A549 (cell line): ENCODE measurements at regions not wholly inside any gene's neighbourhood (a gene's known extent, or its start where the extent isn't known, plus 50 kb on each side); places are given as distances from the start of the nearest gene placed in this dataset.

ENCODE experiments used
- ATAC-seq, 2 experiments: fragments of 200-7000 bp in 1 of 2; fragments of >200 bp in 1 of 2; cut with Nextera tagmentation in 1 of 2; cut with Tn5 transposase in 1 of 2; 3 replicates each; pipeline versions ENCODE4 v1.8.0 to v1.9.1; 2018 to 2020; ENCODE audit warnings: mild to moderate bottlenecking in 1 of 2, moderate library complexity in 1 of 2
- CTCF ChIA-PET: fragments of 300-600 bp; sonication (Branson Sonifier 250); formaldehyde crosslinking; extraction: SDS; loops from one replicate; lab custom pipeline; 2021; ENCODE audit warnings: antibody characterized with exemption, inconsistent platforms; lab: Yijun Ruan, JAX
- POLR2A ChIA-PET: fragments of 350-600 bp; formaldehyde crosslinking; extraction: SDS; loops from one replicate; lab custom pipeline; 2021; ENCODE audit warnings: antibody characterized with exemption, inconsistent platforms; lab: Yijun Ruan, JAX
- DNase-seq, 2 experiments: peaks; one replicate each; pipeline versions ENCODE4 v3.0.0 to v3.0.0-alpha.2; 2011 to 2016; ENCODE audit warnings: low read depth in 1 of 2, low spot score in 1 of 2
- FAIRE-seq: peaks from 2 replicates; lab custom pipeline; 2011; peaks lifted over from hg19 to GRCh38; lab: Jason Lieb, UNC
- H3K27ac ChIP-seq, 2 experiments: fragments of >200 bp; sonication (Bioruptor Twin); formaldehyde crosslinking; 3 replicates each; pipeline ENCODE4 v1.5.1; 2016 to 2017
- H3K4me1 ChIP-seq: fragments of >200 bp; sonication (Bioruptor Twin); formaldehyde crosslinking; 3 replicates; pipeline ENCODE4 v1.6.1; 2016
- H3K4me2 ChIP-seq: fragments of >200 bp; sonication (Bioruptor Twin); formaldehyde crosslinking; 3 replicates; pipeline ENCODE4 v1.6.1; 2016
- H3K4me3 ChIP-seq: fragments of >200 bp; sonication (Bioruptor Twin); formaldehyde crosslinking; 3 replicates; pipeline ENCODE4 v1.5.1; 2016
- H3K9me3 ChIP-seq: fragments of >200 bp; sonication (Bioruptor Twin); formaldehyde crosslinking; 3 replicates; pipeline ENCODE4 v1.6.1; 2016
- BHLHE40 ChIP-seq: IDR thresholded peaks from 2 replicates; pipeline ENCODE4 v1.6.1; 2012; ENCODE audit warnings: low read depth, low read length, inconsistent platforms
- CBX8 ChIP-seq: fragments of 200-600 bp; sonication (generic); IDR thresholded peaks from 2 replicates; pipeline ENCODE4 v1.6.1; 2016
- EHMT2 ChIP-seq: fragments of 200-600 bp; sonication (generic); IDR thresholded peaks from 2 replicates; pipeline ENCODE4 v1.6.1; 2016; ENCODE audit warnings: antibody characterized with exemption, low read depth, mild to moderate bottlenecking, moderate library complexity
- EP300 ChIP-seq, 2 experiments: fragments of >200 bp; sonication (Bioruptor Twin); formaldehyde crosslinking; IDR thresholded peaks; 2 replicates in 1 of 2; 3 replicates in 1 of 2; pipeline ENCODE4 v1.6.1; 2016 to 2017
- FOSL2 ChIP-seq, 2 experiments: fragments of 450-650 bp in 1 of 2; fragments of >200 bp in 1 of 2; sonication (Bioruptor Twin) in 1 of 2; formaldehyde crosslinking; IDR thresholded peaks; 2 replicates each; pipeline versions ENCODE4 v1.5.0 to v1.6.1; 2016 to 2020; ENCODE audit warnings: mild to moderate bottlenecking in 1 of 2, moderate library complexity in 1 of 2
- HOXA7 ChIP-seq: fragments of 250-450 bp; sonication (Bioruptor Pico); IDR thresholded peaks from 2 replicates; pipeline ENCODE4 v1.5.0; 2020; ENCODE audit warnings: mild to moderate bottlenecking, moderate library complexity
- JUN ChIP-seq, 2 experiments: fragments of >200 bp; sonication (Bioruptor Twin); formaldehyde crosslinking; IDR thresholded peaks; 2 replicates in 1 of 2; 3 replicates in 1 of 2; pipeline ENCODE4 v1.6.1; 2016 to 2017
- JUNB ChIP-seq: fragments of >200 bp; sonication (Bioruptor Twin); formaldehyde crosslinking; IDR thresholded peaks from 2 replicates; pipeline ENCODE4 v1.6.1; 2016
- KDM1A ChIP-seq: fragments of 200-600 bp; sonication (generic); IDR thresholded peaks from 2 replicates; pipeline ENCODE4 v1.6.1; 2016; ENCODE audit warnings: low read depth, mild to moderate bottlenecking
- KDM5A ChIP-seq: fragments of 200-600 bp; sonication (generic); IDR thresholded peaks from 2 replicates; pipeline ENCODE4 v1.6.1; 2016; ENCODE audit warnings: antibody characterized with exemption, mild to moderate bottlenecking
- MAFK ChIP-seq: fragments of 450-650 bp; IDR thresholded peaks from 2 replicates; pipeline ENCODE4 v1.6.1; 2014; ENCODE audit not compliant: partially characterized antibody
- MYC ChIP-seq: IDR thresholded peaks from 2 replicates; pipeline ENCODE4 v1.6.1; 2012; ENCODE audit warnings: mild to moderate bottlenecking, inconsistent platforms, low read length, improper control_type of control experiment, borderline replicate concordance
- NR3C1 ChIP-seq: fragments of >200 bp; sonication (Bioruptor Twin); formaldehyde crosslinking; IDR thresholded peaks from 3 replicates; pipeline ENCODE4 v1.6.1; 2017
- PHF8 ChIP-seq: fragments of 200-600 bp; sonication (generic); IDR thresholded peaks from 2 replicates; pipeline ENCODE4 v1.6.1; 2016; ENCODE audit warnings: low read depth, mild to moderate bottlenecking, antibody characterized with exemption, moderate library complexity, borderline replicate concordance
- RFX5 ChIP-seq: fragments of 450-650 bp; IDR thresholded peaks from 2 replicates; pipeline ENCODE4 v1.7.1; 2014; ENCODE audit warnings: antibody characterized with exemption, mild to moderate bottlenecking, moderate library complexity
- RNF2 ChIP-seq: fragments of 200-600 bp; sonication (generic); IDR thresholded peaks from 2 replicates; pipeline ENCODE4 v1.6.1; 2016; ENCODE audit warnings: low read depth, mild to moderate bottlenecking, antibody characterized with exemption, moderate library complexity, borderline replicate concordance
- SMC3 ChIP-seq: fragments of >200 bp; sonication (Bioruptor Twin); formaldehyde crosslinking; IDR thresholded peaks from 3 replicates; pipeline ENCODE4 v1.6.1; 2018; ENCODE audit warnings: inconsistent platforms
- SREBF2 ChIP-seq: fragments of 450-650 bp; IDR thresholded peaks from 2 replicates; pipeline ENCODE4 v1.6.1; 2014; ENCODE audit warnings: mild to moderate bottlenecking, moderate library complexity
- TP53 ChIP-seq: fragments of 250-450 bp; sonication (Bioruptor Pico); IDR thresholded peaks from 2 replicates; pipeline ENCODE4 v1.5.0; 2021; ENCODE audit warnings: mild to moderate bottlenecking, moderate library complexity
- ZNF302 ChIP-seq: fragments of 250-450 bp; sonication (Bioruptor Pico); IDR thresholded peaks from 2 replicates; pipeline ENCODE4 v1.9.0; 2021; ENCODE audit warnings: inconsistent platforms, mild to moderate bottlenecking, moderate library complexity
- ZSCAN20 ChIP-seq: fragments of 250-450 bp; sonication (Bioruptor Pico); IDR thresholded peaks from 2 replicates; pipeline ENCODE4 v1.8.0; 2022; ENCODE audit warnings: mild to moderate bottlenecking, moderate library complexity
- WGBS: methylation state at CpG from one replicate; pipeline ENCODE4 v1.1.6; 2017; ENCODE audit errors: missing lambda C conversion rate; 5-methylcytosine and 5-hydroxymethylcytosine counted together
- TF ChIP-seq, protein P1 (sequence below): fragments of 250-450 bp; sonication (Bioruptor Pico); IDR thresholded peaks from 2 replicates; pipeline ENCODE4 v1.5.0; 2021; ENCODE audit warnings: mild to moderate bottlenecking, moderate library complexity, borderline replicate concordance
- TF ChIP-seq, protein P2 (sequence below): fragments of 150-350 bp; IDR thresholded peaks from 2 replicates; pipeline ENCODE4 v1.6.1; 2014; ENCODE audit warnings: low read depth, mild to moderate bottlenecking, low read length

DNA sequence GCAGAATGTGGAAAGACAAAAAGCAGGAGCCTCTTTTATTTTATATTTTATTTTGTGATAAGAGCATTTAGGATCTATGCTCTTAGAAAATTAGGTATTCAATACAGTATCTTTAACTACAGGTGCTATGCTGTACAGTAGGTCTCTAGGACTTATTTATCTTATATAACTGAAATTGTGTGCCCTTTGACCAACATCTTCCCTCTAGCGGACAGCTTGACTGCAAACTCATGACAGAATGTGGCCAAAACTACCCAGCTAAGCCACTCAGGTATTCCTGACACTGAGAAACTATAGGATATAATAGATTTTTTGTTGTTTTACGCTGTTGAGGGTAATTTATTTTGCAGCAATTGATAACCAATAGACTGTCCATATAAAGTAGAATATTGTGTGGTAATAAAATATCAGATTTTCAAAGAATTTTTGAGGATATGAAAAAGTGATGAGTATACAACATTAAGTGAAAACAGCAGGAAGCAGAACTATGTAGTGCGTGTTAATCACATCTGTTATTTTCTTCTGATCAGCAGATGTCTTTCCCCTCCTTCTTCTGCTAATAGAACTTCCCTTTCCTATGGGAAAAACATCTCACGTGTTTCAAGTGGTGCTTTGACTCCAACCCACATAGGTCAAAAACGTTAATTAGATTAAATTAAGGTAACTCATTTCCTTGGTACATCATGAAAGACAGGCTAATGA is 69.9 kb upstream of the SELENOP start:
- CTCF ChIA-PET, result interaction anchor here (1.0 kb wide), 1 partner anchor 27 kb away, joined by 3 read pairs; no protein-coding TSS in a partner anchor
- TF ChIP-seq, protein P1, sequence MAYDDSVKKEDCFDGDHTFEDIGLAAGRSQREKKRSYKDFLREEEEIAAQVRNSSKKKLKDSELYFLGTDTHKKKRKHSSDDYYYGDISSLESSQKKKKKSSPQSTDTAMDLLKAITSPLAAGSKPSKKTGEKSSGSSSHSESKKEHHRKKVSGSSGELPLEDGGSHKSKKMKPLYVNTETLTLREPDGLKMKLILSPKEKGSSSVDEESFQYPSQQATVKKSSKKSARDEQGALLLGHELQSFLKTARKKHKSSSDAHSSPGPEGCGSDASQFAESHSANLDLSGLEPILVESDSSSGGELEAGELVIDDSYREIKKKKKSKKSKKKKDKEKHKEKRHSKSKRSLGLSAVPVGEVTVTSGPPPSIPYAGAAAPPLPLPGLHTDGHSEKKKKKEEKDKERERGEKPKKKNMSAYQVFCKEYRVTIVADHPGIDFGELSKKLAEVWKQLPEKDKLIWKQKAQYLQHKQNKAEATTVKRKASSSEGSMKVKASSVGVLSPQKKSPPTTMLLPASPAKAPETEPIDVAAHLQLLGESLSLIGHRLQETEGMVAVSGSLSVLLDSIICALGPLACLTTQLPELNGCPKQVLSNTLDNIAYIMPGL, result no peak
- TF ChIP-seq PHF8 (no peak), MAFK (no peak), MYC (no peak)
- TF ChIP-seq, all 56 proteins: peak for 0
- ATAC-seq, result no peak

DNA sequence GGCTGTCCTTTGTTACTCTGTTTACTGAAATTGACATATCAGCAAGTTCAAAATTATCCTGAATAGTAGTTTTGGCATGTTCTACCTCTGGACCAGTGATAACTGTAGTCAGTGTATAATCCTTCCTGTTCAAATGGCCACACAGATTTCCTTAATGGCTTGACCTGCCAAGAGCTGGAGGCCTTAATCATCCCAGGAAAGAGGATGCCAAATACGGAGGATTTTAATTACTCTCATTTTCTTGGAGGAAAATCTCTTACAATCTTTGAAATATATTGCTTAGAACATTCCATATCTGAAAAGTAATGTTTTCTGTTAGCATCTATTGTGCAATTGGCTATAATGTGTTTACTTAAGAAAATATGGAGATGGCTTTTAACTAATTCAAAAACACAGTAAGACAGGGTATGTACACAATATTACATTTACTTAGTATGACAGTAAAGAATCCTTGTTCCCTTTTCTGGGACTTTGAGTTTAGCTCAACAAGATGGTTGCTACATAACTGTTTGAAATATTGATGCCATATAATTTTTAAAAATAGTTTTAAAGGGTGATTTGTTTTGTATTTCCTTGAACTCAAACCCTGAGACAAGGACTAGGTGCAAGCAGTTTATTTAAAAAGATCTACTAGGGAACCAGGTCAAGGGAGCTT is 68.9 kb upstream of the SELENOP start:
- no peak for DNase-seq
- Histone ChIP-seq H3K4me3 (no peak overlapping the region), H3K4me1 (no peaks in the 10 kb centered on the region), H3K9me3 (no peaks in the 10 kb centered on the region), H3K4me2 (no peak overlapping the region), H3K27ac (no peak overlapping the region)
- CTCF ChIA-PET, result interaction anchor here (1.0 to 7.5 kb wide), 3 partner anchors 9 to 28 kb away, joined by 3 to 44 read pairs (median 3); no protein-coding TSS in a partner anchor
- no peak for FAIRE-seq
- TF ChIP-seq TP53 (CRISPR knock-in tag) (no peak), JUN (IDR thresholded peaks at IDR 0.05) (no peak), KDM1A (no peak), KDM5A (no peak), MAFK (no peak), NR3C1 (no peak), ZNF302 (CRISPR knock-in tag) (no peak), ZSCAN20 (CRISPR knock-in tag) (no peak), BHLHE40 (no peak), HOXA7 (CRISPR knock-in tag) (no peak), RNF2 (no peak), RFX5 (no peak), EHMT2 (no peak), SREBF2 (no peak), CBX8 (no peak), SMC3 (no peak), FOSL2 (IDR thresholded peaks at IDR 0.05) (no peak), FOSL2 (CRISPR knock-in tag; IDR thresholded peaks at IDR 0.05) (no peak), EP300 (IDR thresholded peaks at IDR 0.05) (no peak), JUNB (no peak)
- TF ChIP-seq, protein P2, sequence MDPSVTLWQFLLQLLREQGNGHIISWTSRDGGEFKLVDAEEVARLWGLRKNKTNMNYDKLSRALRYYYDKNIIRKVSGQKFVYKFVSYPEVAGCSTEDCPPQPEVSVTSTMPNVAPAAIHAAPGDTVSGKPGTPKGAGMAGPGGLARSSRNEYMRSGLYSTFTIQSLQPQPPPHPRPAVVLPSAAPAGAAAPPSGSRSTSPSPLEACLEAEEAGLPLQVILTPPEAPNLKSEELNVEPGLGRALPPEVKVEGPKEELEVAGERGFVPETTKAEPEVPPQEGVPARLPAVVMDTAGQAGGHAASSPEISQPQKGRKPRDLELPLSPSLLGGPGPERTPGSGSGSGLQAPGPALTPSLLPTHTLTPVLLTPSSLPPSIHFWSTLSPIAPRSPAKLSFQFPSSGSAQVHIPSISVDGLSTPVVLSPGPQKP, result no peak
- ATAC-seq, result no peak
- POLR2A ChIA-PET, result no interaction called here
- 72% methylated on average over 1 of the region's 1 CpG for WGBS

More for the DNA sequence above, 69.9 kb upstream of the SELENOP start:
- DNase-seq, result no peak
- no peak overlapping the region for H3K27ac ChIP-seq
- H3K9me3 ChIP-seq, result no peaks in the 10 kb centered on the region
- no peak overlapping the region for H3K4me3 ChIP-seq
- WGBS, result 39% methylated on average over 5 of the region's 5 CpGs
- POLR2A ChIA-PET, result no interaction called here
- no peak overlapping the region for H3K4me2 ChIP-seq
- FAIRE-seq, result no peak
- no peaks in the 10 kb centered on the region for H3K4me1 ChIP-seq
